ENCODE measurements at regions not wholly inside any gene's neighbourhood (a gene's known extent, or its start where the extent isn't known, plus 50 kb on each side); places are given as distances from the start of the nearest gene placed in this dataset.
A peak's percentile ranks its signal among the peaks of the same experiment; 100 is the strongest.
"Not testable (repeated sequence)": the region's sequence is repeated elsewhere in the genome, so short reads cannot be mapped to it uniquely, and the experiment has no call there.

DNA sequence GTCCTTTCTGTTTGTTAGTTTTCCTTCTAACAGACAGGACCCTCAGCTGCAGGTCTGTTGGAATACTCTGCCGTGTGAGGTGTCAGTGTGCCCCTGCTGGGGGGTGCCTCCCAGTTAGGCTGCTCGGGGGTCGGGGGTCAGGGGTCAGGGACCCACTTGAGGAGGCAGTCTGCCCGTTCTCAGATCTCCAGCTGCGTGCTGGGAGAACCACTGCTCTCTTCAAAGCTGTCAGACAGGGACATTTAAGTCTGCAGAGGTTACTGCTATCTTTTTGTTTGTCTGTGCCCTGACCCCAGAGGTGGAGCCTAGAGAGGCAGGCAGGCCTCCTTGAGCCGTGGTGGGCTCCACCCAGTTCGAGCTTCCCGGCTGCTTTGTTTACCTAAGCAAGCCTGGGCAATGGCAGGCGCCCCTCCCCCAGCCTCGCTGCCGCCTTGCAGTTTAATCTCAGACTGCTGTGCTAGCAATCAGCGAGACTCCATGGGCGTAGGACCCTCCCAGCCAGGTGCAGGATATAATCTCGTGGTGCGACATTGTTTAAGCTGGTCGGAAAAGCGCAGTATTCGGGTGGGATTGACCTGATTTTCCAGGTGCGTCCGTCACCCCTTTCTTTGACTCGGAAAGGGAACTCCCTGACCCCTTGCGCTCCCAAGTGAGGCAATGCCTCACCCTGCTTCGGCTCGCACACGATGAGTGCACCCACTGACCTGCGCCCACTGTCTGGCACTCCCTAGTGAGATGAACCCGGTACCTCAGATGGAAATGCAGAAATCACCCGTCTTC, 2002.0 kb upstream of the CDH6 start:
- DNase-seq (ENCODE audit: low read depth, low spot score) = peak; percentile 36

DNA sequence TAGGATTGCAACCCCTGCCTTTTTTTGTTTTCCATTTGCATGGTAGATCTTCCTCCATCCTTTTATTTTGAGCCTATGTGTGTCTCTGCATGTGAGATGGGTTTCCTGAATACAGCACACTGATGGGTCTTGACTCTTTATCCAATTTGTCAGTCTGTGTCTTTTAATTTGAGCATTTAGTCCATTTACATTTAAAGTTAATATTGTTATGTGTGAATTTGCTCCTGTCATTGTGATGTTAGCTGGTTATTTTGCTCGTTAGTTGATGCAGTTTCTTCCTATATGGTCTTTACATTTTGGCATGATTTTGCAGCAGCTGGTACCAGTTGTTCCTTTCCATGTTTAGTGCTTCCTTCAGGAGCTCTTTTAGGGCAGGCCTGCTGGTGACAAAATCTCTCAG, 2003.1 kb upstream of the CDH6 start:
- not testable (repeated sequence) for DNase-seq (ENCODE audit: low read depth, low spot score)

DNA sequence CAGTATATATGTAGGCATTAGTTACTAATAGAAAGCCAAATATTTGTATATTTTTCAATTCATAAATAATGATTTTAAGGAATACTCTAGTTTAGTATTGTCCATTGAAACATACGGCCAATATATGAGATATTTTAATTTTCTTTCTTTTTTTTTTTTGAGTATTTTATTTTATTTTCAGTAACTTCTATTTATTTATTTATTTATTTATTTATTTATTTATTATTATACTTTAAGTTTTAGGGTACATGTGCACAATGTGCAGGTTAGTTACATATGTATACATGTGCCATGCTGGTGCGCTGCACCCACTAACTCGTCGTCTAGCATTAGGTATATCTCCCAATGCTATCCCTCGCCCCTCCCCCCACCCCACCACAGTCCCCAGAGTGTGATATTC, 2007.1 kb upstream of the CDH6 start:
- not testable (repeated sequence) for DNase-seq (ENCODE audit: low read depth, low spot score)

DNA sequence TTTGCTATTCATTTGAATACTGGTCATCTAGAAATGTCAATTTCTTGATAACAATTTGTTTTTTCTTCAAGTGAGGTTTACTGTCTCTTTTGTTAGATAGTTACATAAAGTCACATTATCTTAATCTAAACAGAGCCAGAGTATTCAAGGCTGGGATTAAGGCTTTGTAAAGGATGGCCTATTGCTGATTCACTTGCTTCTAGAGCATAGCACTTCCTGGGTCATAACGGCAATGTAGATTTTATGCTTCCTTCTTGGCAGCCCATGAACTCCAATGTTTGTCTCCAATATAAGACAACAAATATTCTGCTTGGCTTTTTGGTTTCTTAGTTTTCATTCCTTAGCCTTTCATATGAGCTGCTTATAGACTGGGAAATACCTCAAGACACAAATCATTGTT, 2007.9 kb upstream of the CDH6 start:
- DNase-seq (ENCODE audit: low read depth, low spot score) = no peak

DNA sequence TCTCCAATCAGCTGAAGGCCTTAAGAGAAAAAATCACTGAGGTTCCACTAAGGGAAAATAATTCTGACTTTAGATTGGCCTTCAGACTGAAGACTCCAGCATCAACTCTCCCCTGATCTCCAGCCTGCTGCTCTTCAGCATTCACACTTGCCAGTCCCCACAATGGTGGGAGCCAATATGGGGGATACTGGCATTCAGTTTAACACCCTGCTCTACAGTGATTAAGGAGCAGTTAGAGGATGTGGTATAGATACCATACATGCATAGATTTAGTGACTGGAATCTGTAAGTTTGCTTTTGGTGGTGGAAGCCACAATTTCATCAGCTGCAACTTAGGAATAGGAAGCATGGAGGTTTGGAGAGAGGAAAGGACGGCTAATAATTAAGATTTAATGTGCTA, 2017.7 kb upstream of the CDH6 start:
- DNase-seq (ENCODE audit: low read depth, low spot score) = no peak

DNA sequence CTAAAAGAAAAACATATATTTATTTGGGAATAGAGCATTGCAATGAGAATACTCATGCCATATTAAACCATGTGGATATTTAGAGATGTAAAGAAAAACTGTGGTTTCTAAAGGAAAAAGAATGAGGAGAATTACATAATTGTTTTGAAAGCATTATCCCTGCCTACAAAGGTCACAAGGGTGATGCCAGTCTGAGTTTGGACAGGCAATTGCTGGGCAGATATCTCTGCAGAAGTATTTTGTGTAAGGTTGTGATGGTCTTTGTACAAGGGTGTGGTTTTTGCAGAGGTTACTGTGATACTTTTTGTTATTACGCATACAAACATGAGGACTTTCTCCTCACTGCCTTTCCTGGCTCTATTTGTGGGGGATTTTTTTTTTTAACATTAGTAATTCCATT, 2022.9 kb upstream of the CDH6 start:
- DNase-seq (ENCODE audit: low read depth, low spot score) = no peak

DNA sequence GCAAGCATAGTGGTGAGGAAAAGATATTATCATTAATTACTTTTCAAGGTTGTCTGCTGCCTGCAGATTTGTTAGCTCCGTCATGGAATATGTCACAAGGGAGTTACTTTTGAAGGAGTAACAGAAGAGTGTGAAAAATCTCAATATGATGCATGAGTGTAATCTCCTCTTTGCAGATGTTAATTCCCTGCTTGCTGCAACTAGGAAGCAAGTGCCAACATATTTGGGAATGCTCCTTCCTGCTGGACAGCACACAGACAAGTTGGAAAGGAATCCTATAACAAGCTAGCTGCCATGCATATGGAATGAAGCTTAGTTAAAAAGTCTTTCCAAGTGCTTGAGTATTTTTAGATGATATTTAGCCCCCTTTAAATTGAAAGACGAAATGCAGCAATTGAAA, 2023.6 kb upstream of the CDH6 start:
- no peak for DNase-seq (ENCODE audit: low read depth, low spot score)

DNA sequence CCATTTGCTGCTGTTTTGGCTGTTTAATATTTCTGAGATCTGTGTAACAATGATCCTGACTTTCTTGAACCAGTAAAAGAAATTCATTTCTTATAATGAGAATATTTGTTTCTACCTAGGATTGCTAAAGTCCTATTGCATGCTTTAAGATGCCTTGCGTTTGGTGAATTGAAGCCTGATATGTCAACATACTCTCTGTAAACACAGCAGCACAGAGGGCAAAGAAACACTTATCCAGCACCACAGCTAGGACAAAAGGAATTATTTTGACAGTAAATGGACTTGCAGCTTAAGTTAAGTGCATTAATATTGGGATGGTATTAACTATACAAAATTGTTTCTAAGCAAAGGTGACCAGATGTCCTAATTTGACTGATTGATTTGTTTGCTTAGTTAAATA, 2031.2 kb upstream of the CDH6 start:
- no peak for DNase-seq (ENCODE audit: low read depth, low spot score)

DNA sequence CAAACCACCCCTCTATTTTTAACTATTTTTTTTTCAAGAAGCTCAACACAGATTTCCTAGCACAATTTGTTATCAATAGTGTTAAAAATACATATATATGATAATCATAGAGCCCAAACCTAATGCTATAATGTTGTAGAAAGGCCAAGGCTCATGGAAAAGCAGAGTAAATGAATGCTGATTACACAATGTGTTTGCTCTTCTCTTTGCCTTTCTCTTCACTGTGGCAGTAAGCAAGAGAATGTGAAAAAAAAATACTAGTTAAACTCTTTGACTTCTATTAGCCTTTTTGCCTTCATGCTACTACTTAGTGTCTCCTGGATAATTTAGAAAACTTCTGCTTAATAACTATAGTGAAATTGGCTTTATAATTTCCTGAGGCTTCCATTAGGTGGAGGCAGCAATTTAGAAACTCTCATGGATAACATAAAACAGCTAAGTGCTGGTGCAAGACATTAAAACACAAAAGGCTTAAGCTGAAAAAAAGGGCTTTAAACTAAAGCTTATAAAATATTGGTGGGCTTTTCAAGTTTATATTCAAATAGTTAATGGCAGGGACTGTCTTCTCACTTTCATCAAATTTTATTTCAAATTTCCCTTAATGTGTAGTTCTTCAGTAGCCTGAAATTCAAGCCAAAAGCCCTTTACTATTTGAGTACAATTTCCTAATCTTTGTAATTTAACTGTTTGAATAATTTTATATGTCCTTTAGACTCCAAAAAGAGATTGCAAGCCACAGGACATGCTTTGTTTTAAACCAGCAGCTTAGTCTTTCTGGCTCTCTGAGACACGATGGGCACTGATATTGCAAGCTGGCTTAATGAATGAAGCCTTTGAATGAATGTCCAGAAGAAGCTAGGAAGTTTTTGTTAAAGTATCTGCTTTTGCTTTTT, 2031.8 kb upstream of the CDH6 start:
- no peak for DNase-seq (ENCODE audit: low read depth, low spot score)

DNA sequence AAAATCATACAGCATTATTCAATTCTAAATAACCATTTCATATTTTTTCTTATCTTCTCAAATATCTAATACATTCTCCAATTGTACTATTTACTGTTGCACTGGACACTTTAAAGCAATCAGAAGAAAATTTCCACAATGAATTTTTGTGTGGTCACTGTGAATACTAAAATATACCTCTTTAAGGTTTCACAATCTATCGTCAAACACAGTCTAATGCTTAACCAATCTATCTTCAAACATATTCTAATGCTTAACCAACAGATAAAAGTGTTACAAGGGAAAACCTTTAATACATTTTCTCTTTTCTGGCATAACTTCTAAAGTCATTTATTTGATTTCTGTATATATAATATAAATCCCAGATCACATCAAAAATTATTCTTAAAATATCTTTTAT, 2035.5 kb upstream of the CDH6 start:
- no peak for DNase-seq (ENCODE audit: low read depth, low spot score)

DNA sequence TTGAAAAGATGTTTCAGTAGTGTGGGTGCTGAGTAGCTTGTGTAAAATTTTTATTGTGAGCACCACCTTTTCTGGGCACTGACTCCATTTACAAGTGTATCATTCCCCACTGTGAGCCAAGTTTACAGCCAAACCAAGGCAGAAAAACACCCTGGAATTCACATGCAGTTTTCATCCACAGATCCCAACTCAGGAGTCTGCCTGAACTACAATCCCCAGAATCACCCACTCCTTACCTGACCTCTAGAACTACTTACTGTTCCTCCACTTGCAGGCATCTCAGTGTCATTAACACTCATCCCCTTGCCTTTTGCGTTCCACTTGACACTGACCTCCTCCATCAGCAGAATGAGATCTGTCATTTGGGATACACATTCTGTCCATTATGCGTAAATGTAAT, 2042.6 kb upstream of the CDH6 start:
- no peak for DNase-seq (ENCODE audit: low read depth, low spot score)

DNA sequence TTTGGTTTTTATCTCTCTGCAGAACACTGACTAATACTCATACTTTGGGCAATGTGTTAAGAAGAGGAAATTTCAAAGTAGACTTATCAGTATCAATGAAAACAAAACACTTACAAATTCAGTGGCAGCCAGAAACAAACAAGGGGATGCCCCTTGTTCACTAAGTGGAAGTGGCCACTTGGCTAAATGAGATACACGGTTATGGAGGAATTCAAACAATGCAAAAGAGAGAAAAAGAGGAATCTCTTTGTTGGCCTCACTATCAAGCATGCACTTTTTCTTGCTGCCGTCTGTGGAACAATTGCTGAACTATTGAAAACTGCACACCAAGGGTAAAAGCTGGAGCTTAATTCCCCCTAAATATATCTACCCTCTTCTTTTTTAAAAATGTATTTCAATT, 2044.9 kb upstream of the CDH6 start:
- DNase-seq (ENCODE audit: low read depth, low spot score) = no peak

DNA sequence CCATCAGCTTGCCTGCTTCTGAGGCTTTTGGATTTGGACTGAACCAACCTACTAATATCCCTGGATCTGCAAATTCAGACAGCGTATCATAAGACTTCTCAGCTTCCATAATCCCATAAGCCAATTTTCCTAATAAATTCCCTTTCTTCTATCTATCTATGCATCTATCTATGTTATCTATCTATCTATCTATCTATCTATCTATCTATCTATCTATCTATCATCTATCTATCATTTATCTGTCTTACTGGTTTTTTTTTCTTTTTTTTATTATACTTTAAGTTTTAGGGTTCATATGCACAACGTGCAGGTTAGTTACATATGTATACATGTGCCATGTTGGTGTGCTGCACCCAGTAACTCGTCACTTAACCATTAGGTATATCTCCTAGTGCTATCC, 2045.4 kb upstream of the CDH6 start:
- DNase-seq (ENCODE audit: low read depth, low spot score) = no peak

DNA sequence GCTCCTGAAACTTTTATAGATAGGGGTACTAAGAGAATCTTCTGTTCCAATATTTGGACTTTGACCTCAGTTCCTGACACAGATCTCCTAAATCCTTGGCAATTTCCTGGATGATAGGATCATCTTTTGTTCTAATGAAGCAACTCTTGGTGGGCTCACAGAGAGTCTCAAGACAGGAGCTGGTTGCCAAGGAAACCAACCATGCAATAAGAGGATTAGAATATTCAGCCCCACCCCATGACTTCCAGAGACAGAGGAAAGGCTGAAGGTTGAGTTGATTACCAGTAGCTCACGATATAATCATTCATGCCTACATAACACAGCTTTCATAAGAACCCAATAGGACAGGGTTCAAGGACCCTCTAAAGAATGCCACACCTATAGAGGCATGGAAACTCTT, 2050.2 kb upstream of the CDH6 start:
- no peak for DNase-seq (ENCODE audit: low read depth, low spot score)

DNA sequence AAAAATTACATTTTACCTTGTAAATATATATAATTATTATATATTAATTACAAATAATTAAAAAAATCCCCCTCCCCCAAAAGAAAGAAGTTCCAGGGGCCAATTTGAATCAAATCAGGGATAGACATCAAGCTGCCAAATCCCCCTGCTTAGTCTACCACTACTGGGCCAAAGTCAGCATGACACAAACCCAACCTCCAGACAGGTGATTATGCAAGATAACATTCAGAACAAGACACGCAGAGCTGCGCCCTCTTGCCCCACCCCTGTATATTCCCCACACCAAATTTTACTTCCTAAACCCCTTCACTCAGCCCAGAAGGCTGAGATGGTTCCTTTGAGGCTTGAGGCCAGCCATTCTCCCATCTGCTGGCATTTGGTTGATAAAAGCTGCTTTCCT, 2059.1 kb upstream of the CDH6 start:
- no peak for DNase-seq (ENCODE audit: low read depth, low spot score)

DNA sequence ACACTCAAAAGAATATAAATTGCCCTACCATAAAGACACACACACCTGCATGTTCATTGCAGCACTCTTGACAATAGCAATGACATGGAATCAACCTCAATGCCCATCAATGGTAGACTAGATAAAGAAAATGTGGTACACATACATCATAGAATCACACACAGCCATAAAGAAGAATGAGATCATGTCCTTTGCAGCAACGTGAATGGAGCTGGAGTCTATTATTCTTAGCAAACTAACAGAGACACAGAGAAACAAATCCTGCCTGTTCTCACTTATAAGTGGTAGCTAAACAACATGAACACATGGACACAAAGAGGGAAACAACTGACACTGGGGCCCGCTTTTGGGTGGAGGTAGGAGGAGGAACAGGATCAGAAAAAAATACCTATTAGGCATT, 2062.2 kb upstream of the CDH6 start:
- no peak for DNase-seq (ENCODE audit: low read depth, low spot score)

DNA sequence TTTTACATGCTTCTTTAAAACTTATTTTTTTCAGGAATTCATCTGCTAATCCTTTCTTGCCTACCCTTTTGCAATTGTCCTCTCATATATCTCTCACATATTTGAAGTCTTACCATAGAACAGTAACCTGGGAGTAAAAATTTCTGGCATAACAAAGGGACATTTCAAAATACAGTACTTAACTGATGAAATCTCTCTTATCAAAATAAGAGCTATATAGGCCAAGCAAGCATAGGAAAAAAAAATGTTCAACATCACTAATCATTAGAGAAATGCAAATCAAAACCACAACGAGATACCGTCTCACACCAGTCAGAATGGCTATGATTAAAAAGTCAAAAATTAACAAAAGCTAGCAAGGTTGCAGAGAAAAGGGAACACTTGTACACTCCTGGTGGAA, 2062.7 kb upstream of the CDH6 start:
- no peak for DNase-seq (ENCODE audit: low read depth, low spot score)

DNA sequence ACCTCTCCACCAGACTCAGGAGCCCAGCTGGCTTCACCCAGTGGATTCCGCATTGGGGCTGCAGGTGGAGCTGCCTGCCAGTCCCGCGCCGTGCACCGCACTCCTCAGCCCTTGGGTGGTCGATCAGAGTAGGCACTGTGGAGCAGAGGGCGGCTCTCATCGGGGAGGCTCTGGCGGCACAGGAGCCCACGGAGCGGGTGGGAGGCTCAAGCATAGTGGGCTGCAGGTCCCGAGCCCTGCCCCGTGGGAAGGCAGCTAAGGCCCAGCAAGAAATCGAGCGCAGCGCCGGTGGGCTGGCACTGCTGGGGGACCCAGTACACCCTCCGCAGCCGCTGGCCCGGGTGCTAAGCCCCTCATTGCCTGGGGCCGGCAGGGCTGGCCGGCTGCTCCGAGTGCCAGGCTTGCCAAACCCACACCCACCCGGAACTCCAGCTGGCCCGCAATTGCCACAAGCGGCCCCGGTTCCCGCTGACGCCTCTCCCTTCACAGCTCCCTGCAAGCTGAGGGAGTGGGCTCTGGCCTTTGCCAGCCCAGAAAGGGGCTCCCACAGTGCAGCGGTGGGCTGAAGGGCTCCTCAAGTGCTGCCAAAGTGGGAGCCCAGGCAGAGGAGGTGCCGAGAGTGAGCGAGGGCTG, 2065.8 kb upstream of the CDH6 start:
- not testable (repeated sequence) for DNase-seq (ENCODE audit: low read depth, low spot score)

DNA sequence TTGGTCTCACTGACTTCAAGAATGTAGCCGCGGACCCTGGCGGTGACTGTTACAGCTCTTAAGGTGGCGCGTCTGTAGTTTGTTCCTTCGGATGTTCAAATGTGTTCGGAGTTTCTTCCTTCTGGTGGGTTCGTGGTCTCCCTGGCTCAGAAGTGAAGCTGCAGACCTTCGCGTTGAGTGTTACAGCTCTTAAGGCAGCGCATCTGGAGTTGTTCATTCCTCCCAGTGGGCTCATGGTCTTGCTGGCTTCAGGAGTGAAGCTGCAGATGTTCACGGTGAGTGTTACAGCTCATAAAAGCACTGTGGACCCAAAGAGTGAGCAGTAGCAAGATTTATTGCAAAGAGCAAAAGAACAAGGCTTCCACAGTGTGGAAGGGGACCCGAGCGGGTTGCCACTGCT, 2067.0 kb upstream of the CDH6 start:
- not testable (repeated sequence) for DNase-seq (ENCODE audit: low read depth, low spot score)

DNA sequence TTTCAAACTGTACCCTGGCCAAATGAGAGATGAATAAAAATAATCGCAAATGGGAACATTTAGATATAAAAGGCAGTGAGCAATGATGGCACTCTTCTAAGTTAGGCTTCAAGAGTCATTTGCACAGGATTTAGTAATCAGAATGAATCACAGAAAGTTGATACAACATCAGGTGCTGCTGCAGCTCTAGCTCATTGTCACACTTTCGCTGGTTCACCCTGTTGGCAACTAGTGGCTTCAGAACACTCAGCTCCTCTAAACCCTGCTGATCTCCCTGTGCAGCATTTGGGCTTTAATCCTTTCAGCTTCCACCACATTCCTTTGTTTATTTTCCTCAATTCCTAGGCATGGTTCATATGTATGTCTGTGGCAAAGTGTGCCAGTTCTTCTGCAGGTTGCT, 2071.2 kb upstream of the CDH6 start:
- DNase-seq (ENCODE audit: low read depth, low spot score) = no peak

DNA sequence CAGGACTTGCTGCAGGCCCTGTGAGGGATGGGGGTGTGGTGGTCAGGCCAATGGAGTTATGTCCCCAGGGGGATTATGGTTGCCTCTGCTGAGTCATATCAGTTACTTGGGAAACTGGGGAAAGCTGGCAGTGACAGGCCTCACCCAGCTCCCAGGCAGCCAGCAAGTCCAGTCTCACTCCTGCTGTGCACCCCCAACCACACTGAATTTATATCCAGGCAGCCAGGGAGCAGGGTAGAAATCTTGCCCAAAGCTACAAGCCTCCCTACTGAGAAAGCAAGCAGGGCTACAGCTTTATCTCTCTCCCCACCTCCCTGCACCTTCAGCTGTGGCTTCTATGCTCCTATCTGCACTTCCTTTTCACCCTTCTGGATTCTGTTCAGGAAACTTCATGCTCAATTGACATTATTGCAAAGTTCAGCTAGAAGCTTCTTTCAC, 2076.0 kb upstream of the CDH9 start:
- DNase-seq (ENCODE audit: low read depth, low spot score) = peak; percentile 25

DNA sequence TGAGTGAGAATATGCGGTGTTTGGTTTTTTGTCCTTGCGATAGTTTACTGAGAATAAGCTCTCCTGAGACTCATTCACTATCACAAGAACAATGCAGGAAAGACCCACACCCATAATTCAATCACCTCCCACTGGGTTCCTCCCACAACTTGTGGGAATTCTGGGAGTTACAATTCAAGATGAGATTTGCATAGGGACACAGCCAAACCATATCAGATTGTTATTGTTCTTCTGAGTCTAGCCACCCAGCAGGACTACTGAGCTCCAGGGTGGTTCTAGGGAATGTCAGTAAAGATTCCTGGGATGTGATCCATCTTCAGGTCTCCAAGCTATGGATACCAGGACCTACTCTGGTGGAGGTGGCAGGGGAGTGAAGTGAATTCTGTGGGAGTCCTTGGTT, 2075.1 kb upstream of the CDH9 start:
- no peak for DNase-seq (ENCODE audit: low read depth, low spot score)

DNA sequence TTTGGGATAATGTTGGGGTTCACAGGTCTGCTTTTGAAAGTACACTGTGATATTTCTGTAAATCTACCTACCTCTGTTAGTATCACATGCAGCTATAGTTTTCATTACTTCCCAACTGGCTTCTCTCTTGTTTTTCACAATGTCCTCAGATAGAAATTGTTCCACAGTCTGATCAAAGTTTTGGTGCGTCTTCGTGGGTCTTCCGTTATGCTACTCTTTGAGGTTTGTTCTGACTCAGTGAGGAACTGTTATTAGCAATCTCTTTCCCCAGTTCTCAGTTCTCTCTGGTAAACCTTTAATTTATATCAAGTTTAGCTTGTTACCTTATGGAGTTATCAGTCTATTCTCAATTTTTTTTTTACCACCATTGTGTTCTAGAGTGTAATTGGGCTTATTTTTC, 2061.2 kb upstream of the CDH9 start:
- DNase-seq (ENCODE audit: low read depth, low spot score) = no peak
